Stomach (tissue), 8 donors: ENCODE measurements at regions not wholly inside any gene's neighbourhood (a gene's known extent, or its start where the extent isn't known, plus 50 kb on each side); places are given as distances from the start of the nearest gene placed in this dataset.
"Not testable (repeated sequence)": the region's sequence is repeated elsewhere in the genome, so short reads cannot be mapped to it uniquely, and the experiment has no call there.

Experiments
- DNase-seq, 2 donors: peaks; one replicate each; pipeline versions ENCODE4 v3.0.0 to v3.0.0-alpha.2; 2013 to 2019
- H3K27ac ChIP-seq, 5 donors: fragments of 200-600 bp in 4 of 5; sonication (generic) in 4 of 5; one replicate each; pipeline ENCODE4 v1.5.1; 2013 to 2019; ENCODE audit warnings: mild to moderate bottlenecking in 1 of 5, moderate library complexity in 1 of 5
- H3K27me3 ChIP-seq, 3 donors: fragments of 200-600 bp; sonication (generic); one replicate each; pipeline ENCODE4 v1.5.1; 2017 to 2019; ENCODE audit warnings: mixed run types in 1 of 3
- H3K36me3 ChIP-seq, 4 donors: fragments of 200-600 bp; sonication (generic); 1 replicate in 3 of 4; 2 replicates in 1 of 4; pipeline ENCODE4 v1.5.1; 2016 to 2019
- H3K4me1 ChIP-seq, 4 donors: fragments of 200-600 bp; sonication (generic); one replicate each; pipeline ENCODE4 v1.5.1; 2016 to 2019
- H3K4me3 ChIP-seq, 4 donors: fragments of 200-600 bp; sonication (generic) in 3 of 4; one replicate each; pipeline ENCODE4 v1.5.1; 2016 to 2019; ENCODE audit warnings: mild to moderate bottlenecking in 1 of 4
- H3K9me3 ChIP-seq, 4 donors: fragments of 200-600 bp; sonication (generic); one replicate each; pipeline ENCODE4 v1.5.1; 2016 to 2019
- WGBS, 5 donors: extraction: QIAGEN DNeasy Blood & Tissue Kit in 3 of 5; methylation state at CpG; one replicate each; pipeline versions ENCODE4 v1.1.5 to v1.1.7; 2013 to 2018; 5-methylcytosine and 5-hydroxymethylcytosine counted together
- intact Hi-C: fragments of 100-400 bp; cut with DNase I; formaldehyde crosslinking; loops from one replicate; pipeline ENCODE4 v1.15.1; 2023; ENCODE audit warnings: low total_unique reads
- donor health status: healthy with polysubstance abuse.
- donor health status: Bipolar disorder and iron deficiency.
- donor health status: healthy.

DNA sequence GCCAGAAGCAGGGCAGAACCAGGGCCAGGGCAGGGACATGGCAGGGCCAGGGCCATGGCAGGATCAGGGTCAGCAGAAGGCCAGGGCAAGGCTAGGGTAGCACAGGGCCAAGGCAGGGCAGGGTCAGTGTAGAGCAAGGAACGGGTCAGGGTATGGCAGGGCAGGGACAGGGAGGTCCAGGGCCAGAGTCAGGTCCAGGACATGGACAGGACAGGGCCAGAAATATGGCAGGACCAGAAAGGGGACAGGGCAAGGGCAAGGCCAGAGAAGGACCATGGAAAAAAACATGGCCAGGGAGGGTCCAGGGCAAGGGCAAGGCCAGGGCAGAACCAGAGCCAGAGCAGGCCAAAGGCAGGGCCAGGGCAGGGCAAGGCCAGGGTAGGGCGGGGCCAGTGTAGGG is 2870.7 kb downstream of the RPIA start:
- intact Hi-C loops, H3K27ac ChIP-seq, H3K36me3 ChIP-seq, H3K4me1 ChIP-seq, H3K27me3 ChIP-seq, H3K9me3 ChIP-seq, H3K4me3 ChIP-seq, DNase-seq: not testable (repeated sequence)
- WGBS, 5 donors, result 50 to 80% (median 73%) methylated on average over 1 of the region's 2 CpGs; no CpG with 5 or more reads in 1 of the 5 donors

DNA sequence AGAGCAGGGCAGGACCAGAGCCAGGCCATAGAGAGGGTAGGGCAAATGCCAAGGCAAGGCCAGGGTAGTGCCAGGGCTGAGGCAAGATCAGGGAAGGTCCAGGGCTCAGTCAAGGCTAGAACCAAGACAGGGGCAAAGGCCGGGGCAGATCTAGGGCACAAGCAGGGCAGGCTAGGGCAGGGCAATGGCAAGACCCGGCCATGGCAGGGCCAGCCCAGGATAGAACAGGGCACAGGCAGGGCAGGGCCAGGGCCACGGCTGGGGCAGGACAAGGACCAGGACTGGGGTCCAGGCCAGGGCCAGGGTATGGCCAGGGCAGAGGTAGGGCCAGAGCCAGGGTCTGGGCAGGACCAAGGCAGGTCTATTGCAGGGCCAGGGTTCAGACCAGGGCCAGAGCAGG is 2873.2 kb downstream of the RPIA start:
- H3K9me3 ChIP-seq, intact Hi-C loops, H3K4me1 ChIP-seq, H3K27me3 ChIP-seq, H3K36me3 ChIP-seq, DNase-seq, H3K4me3 ChIP-seq, H3K27ac ChIP-seq: not testable (repeated sequence)
- WGBS, 5 donors, result 83 to 90% (median 88%) methylated on average over 3 of the region's 3 CpGs

GRCh38 chr2:91565689-91566430 is 2874.4 kb downstream of the RPIA start:
- H3K36me3 ChIP-seq, H3K27me3 ChIP-seq, H3K27ac ChIP-seq, H3K4me3 ChIP-seq, H3K4me1 ChIP-seq, H3K9me3 ChIP-seq, intact Hi-C loops: not testable (repeated sequence)
- DNase-seq, result peak in 1 of 2 donors; percentile 24
- 64 to 76% (median 69%) methylated on average over 3 to 5 of the region's 7 CpGs for WGBS, 5 donors

GRCh38 chr2:91566611-91567010 is 2875.1 kb downstream of the RPIA start:
- H3K4me1 ChIP-seq, H3K27ac ChIP-seq, H3K9me3 ChIP-seq, intact Hi-C loops, H3K27me3 ChIP-seq, H3K36me3 ChIP-seq, H3K4me3 ChIP-seq: not testable (repeated sequence)
- DNase-seq, result peak in 1 of 2 donors; percentile 21
- 82 to 91% (median 84%) methylated on average over 6 to 8 of the region's 8 CpGs for WGBS, 5 donors

- DNase-seq, H3K4me1 ChIP-seq, H3K27me3 ChIP-seq, intact Hi-C loops, H3K36me3 ChIP-seq, H3K27ac ChIP-seq, H3K4me3 ChIP-seq, H3K9me3 ChIP-seq: not testable (repeated sequence)
- WGBS, 5 donors, result 80 to 88% (median 82%) methylated on average over 12 to 14 of the region's 18 CpGs
These were observed 2876.3 kb downstream of the RPIA start for GRCh38 chr2:91567546-91568335.

GRCh38 chr2:91568391-91569338 is 2877.2 kb downstream of the RPIA start:
- H3K27ac ChIP-seq, H3K27me3 ChIP-seq, intact Hi-C loops, H3K4me1 ChIP-seq, H3K36me3 ChIP-seq, H3K4me3 ChIP-seq, H3K9me3 ChIP-seq: not testable (repeated sequence)
- WGBS, 5 donors, result 76 to 85% (median 79%) methylated on average over 12 to 21 of the region's 25 CpGs
- peak in 1 of 2 donors; percentile 19 for DNase-seq

- 30 to 94% (median 89%) methylated on average over 68 to 78 of the region's 78 CpGs for whole genome bisulfite sequencing, 5 donors
- intact Hi-C loops, H3K4me1 ChIP-seq, H3K9me3 ChIP-seq, H3K36me3 ChIP-seq, H3K4me3 ChIP-seq, H3K27me3 ChIP-seq: not testable (repeated sequence)
- peak overlapping the region in 1 of 5 donors; percentile 1 for H3K27ac ChIP-seq
- DNase-seq, result peak; percentile 25 to 41
These were observed 2879.9 kb downstream of the RPIA start for GRCh38 chr2:91571239-91571923.

GRCh38 chr2:91573018-91573417 is 2881.5 kb downstream of the RPIA start:
- H3K9me3 ChIP-seq, H3K4me1 ChIP-seq, H3K36me3 ChIP-seq, DNase-seq, intact Hi-C loops, H3K4me3 ChIP-seq, H3K27me3 ChIP-seq, H3K27ac ChIP-seq: not testable (repeated sequence)
- WGBS, 5 donors, result 74 to 88% (median 80%) methylated on average over 4 of the region's 4 CpGs

DNA sequence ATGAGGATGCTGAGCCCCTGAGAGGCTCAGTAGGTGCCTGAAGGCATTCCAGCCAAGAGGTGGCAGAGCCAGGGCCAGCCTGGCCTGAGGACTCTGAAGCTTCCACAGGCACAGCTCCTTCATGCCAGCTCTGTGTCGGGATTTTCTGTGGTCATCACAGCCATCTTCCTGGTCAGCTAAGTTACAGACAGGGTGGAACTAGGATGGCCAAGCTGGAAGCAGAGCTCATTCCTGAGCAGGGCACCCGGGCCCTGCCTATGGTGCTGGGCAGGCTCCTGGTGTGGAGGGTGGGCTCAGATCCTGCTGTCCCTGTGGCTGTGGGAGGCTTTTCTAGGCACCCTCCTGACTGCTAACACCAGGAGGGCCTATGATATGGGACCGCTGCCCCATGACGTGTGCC is 2882.3 kb downstream of the RPIA start:
- H3K4me3 ChIP-seq, H3K4me1 ChIP-seq, H3K36me3 ChIP-seq, H3K9me3 ChIP-seq, intact Hi-C loops, DNase-seq, H3K27ac ChIP-seq, H3K27me3 ChIP-seq: not testable (repeated sequence)
- WGBS, 5 donors, result 77 to 89% (median 80%) methylated on average over 2 of the region's 4 CpGs

GRCh38 chr2:91574255-91574654 is 2882.8 kb downstream of the RPIA start:
- H3K4me1 ChIP-seq, H3K36me3 ChIP-seq, H3K9me3 ChIP-seq, H3K27ac ChIP-seq, intact Hi-C loops, H3K27me3 ChIP-seq, H3K4me3 ChIP-seq: not testable (repeated sequence)
- WGBS, 5 donors, result 42 to 71% (median 61%) methylated on average over 5 of the region's 8 CpGs
- peak in 1 of 2 donors; percentile 30 for DNase-seq

DNA sequence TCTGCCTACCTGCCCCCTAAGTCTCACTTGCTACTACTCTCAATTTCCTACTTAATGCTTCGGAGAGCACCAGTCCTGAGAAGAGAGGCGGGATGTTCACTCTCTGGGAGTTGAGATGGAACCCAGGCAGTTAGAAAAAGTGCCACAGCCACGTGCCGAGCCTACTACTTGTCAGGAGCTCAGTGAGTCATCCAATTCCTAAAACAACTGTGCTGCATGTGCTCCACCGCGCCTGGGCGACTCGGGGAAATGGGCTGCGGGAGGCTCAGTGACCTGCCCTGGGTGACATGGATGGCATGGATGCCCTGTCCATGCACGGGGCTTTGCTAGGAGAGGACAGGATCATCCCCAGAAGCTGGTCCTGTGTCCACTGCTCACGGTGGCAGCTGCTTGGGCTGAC is 2884.2 kb downstream of the RPIA start:
- WGBS, 5 donors, result 76 to 84% (median 82%) methylated on average over 11 of the region's 11 CpGs
- intact Hi-C loops, result not testable (repeated sequence)

More for the DNA sequence above, 2884.2 kb downstream of the RPIA start:
- not testable (repeated sequence) for DNase-seq, H3K4me3 ChIP-seq, H3K9me3 ChIP-seq, H3K27me3 ChIP-seq, H3K27ac ChIP-seq, H3K36me3 ChIP-seq, H3K4me1 ChIP-seq
